ENCODE measurements at regions not wholly inside any gene's neighbourhood (a gene's known extent, or its start where the extent isn't known, plus 50 kb on each side); places are given as distances from the start of the nearest gene placed in this dataset.
"Not testable (repeated sequence)": the region's sequence is repeated elsewhere in the genome, so short reads cannot be mapped to it uniquely, and the experiment has no call there.

GRCh38 chr5:155655569-155655968, 642.0 kb downstream of the KIF4B start:
- no peak overlapping the region for H3K4me3 ChIP-seq (ENCODE audit: low read length)
- TF ChIP-seq, protein P1, sequence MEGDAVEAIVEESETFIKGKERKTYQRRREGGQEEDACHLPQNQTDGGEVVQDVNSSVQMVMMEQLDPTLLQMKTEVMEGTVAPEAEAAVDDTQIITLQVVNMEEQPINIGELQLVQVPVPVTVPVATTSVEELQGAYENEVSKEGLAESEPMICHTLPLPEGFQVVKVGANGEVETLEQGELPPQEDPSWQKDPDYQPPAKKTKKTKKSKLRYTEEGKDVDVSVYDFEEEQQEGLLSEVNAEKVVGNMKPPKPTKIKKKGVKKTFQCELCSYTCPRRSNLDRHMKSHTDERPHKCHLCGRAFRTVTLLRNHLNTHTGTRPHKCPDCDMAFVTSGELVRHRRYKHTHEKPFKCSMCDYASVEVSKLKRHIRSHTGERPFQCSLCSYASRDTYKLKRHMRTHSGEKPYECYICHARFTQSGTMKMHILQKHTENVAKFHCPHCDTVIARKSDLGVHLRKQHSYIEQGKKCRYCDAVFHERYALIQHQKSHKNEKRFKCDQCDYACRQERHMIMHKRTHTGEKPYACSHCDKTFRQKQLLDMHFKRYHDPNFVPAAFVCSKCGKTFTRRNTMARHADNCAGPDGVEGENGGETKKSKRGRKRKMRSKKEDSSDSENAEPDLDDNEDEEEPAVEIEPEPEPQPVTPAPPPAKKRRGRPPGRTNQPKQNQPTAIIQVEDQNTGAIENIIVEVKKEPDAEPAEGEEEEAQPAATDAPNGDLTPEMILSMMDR (IDR thresholded peaks at IDR 0.05; ENCODE audit: insufficient read depth, low read depth, low read length, missing control alignments), result no peak
- no peak for DNase-seq (ENCODE audit: low read depth)

GRCh38 chr5:155661859-155662258, 648.3 kb downstream of the KIF4B start:
- no peak overlapping the region for H3K4me3 ChIP-seq (ENCODE audit: low read length)
- DNase-seq (ENCODE audit: low read depth), result no peak
- TF ChIP-seq, protein P1 (IDR thresholded peaks at IDR 0.05; ENCODE audit: insufficient read depth, low read depth, low read length, missing control alignments), result no peak

GRCh38 chr5:155665361-155665760, 651.8 kb downstream of the KIF4B start:
- TF ChIP-seq, protein P1 (IDR thresholded peaks at IDR 0.05; ENCODE audit: insufficient read depth, low read depth, low read length, missing control alignments), result no peak
- no peak overlapping the region for H3K4me3 ChIP-seq (ENCODE audit: low read length)
- no peak for DNase-seq (ENCODE audit: low read depth)

- H3K4me3 ChIP-seq (ENCODE audit: low read length); DNase-seq (ENCODE audit: low read depth): not testable (repeated sequence)
Measured at GRCh38 chr5:155672001-155672400, 655.0 kb upstream of the SGCD start.

DNA sequence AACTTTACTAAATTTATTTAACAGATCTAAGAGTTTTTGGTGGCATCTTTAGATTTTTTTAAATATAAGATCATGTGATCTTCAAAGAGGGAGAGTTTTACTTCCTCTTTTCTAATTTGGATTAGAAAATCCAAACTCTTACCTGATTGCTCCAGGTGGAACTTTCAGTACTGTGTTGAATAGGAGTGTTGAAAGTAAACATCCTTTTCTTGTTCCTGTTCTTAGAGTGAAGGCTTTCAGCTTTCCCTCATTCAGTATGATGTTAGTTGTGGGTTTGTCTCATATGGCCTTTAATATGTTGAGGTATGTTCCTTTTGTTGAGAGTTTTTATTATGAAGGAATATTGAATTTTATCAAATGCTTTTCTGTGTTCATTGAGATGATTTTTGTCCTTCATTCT, 650.0 kb upstream of the SGCD start:
- no peak for DNase-seq (ENCODE audit: low read depth)
- no peak overlapping the region for H3K4me3 ChIP-seq (ENCODE audit: low read length)
- TF ChIP-seq, protein P1 (IDR thresholded peaks at IDR 0.05; ENCODE audit: insufficient read depth, low read depth, low read length, missing control alignments), result no peak

DNA sequence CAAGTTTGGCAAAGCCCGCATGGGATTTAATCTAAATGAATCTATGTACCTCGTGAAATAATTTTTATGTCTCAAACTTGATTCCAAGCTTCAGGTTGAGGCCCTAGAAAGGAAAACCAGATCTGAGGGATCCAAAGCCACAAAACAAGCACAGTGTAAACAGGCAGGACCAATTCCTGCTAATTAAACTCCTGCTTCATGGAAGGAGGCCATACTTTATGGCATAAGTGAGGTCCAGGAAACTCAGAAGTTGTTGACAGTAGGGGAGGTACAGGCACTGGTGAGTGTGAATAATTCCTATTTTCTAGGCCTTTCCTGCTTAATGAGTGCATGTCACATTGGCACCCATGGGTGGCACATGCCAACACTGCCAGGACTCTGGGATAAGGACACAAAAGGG, 648.6 kb upstream of the SGCD start:
- H3K4me3 ChIP-seq (ENCODE audit: low read length), result no peak overlapping the region
- TF ChIP-seq, protein P1 (IDR thresholded peaks at IDR 0.05; ENCODE audit: insufficient read depth, low read depth, low read length, missing control alignments), result no peak
- no peak for DNase-seq (ENCODE audit: low read depth)

DNA sequence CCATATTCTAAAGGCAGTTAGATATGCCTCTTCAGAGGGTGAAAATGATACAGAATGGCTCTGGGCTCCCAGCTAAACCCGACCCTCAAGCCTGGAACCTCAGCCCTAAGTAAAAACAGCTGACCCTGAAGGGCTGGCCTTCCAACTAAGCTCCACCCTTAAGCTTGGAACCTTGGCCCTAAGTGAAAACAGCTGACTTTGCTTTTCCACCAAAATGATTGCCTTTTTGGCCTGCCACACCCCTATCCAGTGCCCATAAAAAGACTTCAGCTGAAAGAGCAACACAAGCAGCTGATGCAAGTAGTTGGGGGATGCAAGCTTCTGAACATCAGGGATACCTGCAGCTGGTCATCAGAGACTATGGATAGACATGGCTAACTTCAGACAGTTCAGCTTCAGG, 647.4 kb upstream of the SGCD start:
- TF ChIP-seq, protein P1 (IDR thresholded peaks at IDR 0.05; ENCODE audit: insufficient read depth, low read depth, low read length, missing control alignments), result no peak
- H3K4me3 ChIP-seq (ENCODE audit: low read length), result no peak overlapping the region
- DNase-seq (ENCODE audit: low read depth), result no peak

GRCh38 chr5:155684417-155684816, 642.5 kb upstream of the SGCD start:
- TF ChIP-seq, protein P1 (IDR thresholded peaks at IDR 0.05; ENCODE audit: insufficient read depth, low read depth, low read length, missing control alignments), result no peak
- no peak overlapping the region for H3K4me3 ChIP-seq (ENCODE audit: low read length)
- DNase-seq (ENCODE audit: low read depth), result no peak
